ENCODE measurements at regions not wholly inside any gene's neighbourhood (a gene's known extent, or its start where the extent isn't known, plus 50 kb on each side); places are given as distances from the start of the nearest gene placed in this dataset.

GRCh38 chr5:60529001-60529400 lies 171.0 kb downstream of the DEPDC1B start:
- no peaks in the 10 kb centered on the region for H3K27me3 ChIP-seq (replicated peaks in 1 of 7)
- H3K9me3 ChIP-seq = peaks cover 0 to 4% (median 0%) of the 10 kb centered on the region in 8 donors
- WGBS, 5 donors = 50 to 59% (median 55%) methylated on average over 2 of the region's 2 CpGs
- intact Hi-C loops (cut with DNase I; ENCODE audit: low total_unique reads) = no loop called here
- no peak overlapping the region for H3K4me3 ChIP-seq
- no peaks in the 10 kb centered on the region for H3K4me1 ChIP-seq
- TF ChIP-seq, protein P1, sequence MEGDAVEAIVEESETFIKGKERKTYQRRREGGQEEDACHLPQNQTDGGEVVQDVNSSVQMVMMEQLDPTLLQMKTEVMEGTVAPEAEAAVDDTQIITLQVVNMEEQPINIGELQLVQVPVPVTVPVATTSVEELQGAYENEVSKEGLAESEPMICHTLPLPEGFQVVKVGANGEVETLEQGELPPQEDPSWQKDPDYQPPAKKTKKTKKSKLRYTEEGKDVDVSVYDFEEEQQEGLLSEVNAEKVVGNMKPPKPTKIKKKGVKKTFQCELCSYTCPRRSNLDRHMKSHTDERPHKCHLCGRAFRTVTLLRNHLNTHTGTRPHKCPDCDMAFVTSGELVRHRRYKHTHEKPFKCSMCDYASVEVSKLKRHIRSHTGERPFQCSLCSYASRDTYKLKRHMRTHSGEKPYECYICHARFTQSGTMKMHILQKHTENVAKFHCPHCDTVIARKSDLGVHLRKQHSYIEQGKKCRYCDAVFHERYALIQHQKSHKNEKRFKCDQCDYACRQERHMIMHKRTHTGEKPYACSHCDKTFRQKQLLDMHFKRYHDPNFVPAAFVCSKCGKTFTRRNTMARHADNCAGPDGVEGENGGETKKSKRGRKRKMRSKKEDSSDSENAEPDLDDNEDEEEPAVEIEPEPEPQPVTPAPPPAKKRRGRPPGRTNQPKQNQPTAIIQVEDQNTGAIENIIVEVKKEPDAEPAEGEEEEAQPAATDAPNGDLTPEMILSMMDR (IDR thresholded peaks at IDR 0.05 in 8 of 11, conservative IDR thresholded peaks at IDR 0.05 in 3 of 11) = no peak
- TF ChIP-seq POLR2AphosphoS5 (IDR thresholded peaks at IDR 0.05) (no peak), POLR2A (IDR thresholded peaks at IDR 0.05) (no peak)
- no peaks in the 10 kb centered on the region for H3K36me3 ChIP-seq
- DNase-seq = no peak
- H3K27ac ChIP-seq = no peak overlapping the region

GRCh38 chr5:60527072-60527471 lies 172.9 kb downstream of the DEPDC1B start:
- DNase-seq = no peak
- H3K36me3 ChIP-seq = no peaks in the 10 kb centered on the region
- H3K27ac ChIP-seq = no peak overlapping the region
- 66 to 94% (median 78%) methylated on average over 5 of the region's 5 CpGs for WGBS, 5 donors
- intact Hi-C loops (cut with DNase I; ENCODE audit: low total_unique reads) = no loop called here
- H3K4me1 ChIP-seq = peaks cover 0 to 12% (median 2%) of the 10 kb centered on the region in 6 donors
- TF ChIP-seq, protein P1 (IDR thresholded peaks at IDR 0.05 in 8 of 11, conservative IDR thresholded peaks at IDR 0.05 in 3 of 11) = no peak
- TF ChIP-seq POLR2AphosphoS5 (IDR thresholded peaks at IDR 0.05) = no peak
- no peak for TF ChIP-seq POLR2A (IDR thresholded peaks at IDR 0.05)
- H3K4me3 ChIP-seq = no peak overlapping the region
- H3K27me3 ChIP-seq (replicated peaks in 1 of 7) = no peaks in the 10 kb centered on the region
- H3K9me3 ChIP-seq = peaks cover 0 to 4% (median 0%) of the 10 kb centered on the region in 8 donors

DNA sequence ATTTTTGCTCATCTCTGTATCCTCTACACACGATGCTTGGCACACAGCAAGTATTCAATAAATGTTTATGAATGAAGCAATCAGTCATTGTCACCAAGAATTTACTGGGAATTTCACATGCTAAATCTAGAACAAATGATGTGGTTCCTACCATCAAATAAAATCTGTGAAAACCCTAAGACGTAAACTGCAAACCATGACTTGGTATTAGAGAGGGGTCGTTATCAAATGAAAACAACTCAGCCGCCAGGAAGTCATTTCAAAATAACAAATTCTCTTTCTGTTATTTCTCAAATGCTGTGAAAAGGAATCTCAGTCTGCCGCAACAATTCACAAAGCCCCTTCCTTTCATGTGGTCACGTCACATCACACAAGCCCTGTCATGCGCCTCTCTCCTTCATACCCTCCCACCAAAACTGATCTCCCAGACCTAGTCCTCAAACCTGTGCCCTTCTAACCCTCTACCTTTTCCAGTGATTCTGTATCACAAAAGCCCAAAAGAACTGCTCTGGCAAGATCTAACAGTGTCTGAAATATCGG lies 173.6 kb downstream of the DEPDC1B start:
- peaks cover 0 to 19% (median 7%) of the 10 kb centered on the region in 6 donors for H3K4me1 ChIP-seq
- 56 to 70% (median 68%) methylated on average over 8 of the region's 8 CpGs for WGBS, 5 donors

DNA sequence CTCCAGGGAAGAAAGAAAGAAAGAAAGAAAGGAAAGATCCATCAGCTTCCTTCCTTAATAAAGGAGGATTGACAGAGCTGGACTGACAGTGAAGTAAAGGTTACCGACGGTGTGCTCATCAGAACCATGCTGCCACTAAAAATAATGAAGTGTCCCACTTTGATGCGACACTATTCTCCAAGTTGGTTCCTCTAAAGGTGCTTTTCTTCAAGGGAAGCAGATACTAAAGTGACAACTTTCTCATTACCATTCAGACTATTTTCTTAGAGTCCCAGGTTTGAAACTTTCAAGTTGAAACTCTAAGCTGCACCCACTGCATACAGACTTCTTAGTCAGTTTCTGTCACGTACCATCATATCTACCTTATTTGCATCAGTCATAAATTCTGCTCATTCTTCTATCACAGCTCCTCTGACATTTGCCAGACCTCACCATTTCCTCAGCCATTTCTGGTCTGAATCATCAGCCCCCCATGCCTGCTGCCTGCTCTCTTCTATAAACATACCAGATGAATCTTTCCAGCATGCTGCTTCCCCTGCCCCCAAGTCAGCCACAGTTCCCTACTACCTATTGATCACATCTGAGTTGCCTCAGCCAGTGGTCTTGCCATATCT lies 177.6 kb downstream of the DEPDC1B start:
- DNase-seq = no peak
- TF ChIP-seq, protein P1 (IDR thresholded peaks at IDR 0.05 in 8 of 11, conservative IDR thresholded peaks at IDR 0.05 in 3 of 11) = no peak
- TF ChIP-seq POLR2AphosphoS5 (IDR thresholded peaks at IDR 0.05) = no peak
- no peaks in the 10 kb centered on the region for H3K36me3 ChIP-seq
- no peaks in the 10 kb centered on the region for H3K9me3 ChIP-seq
- peak overlapping the region in 4 of 8 donors; percentile 11 to 42 (median 21) for H3K4me3 ChIP-seq
- intact Hi-C loops (cut with DNase I; ENCODE audit: low total_unique reads) = no loop called here
- peak overlapping the region in 6 of 8 donors; percentile 9 to 65 (median 60) for H3K27ac ChIP-seq
- peaks cover 3 to 35% (median 19%) of the 10 kb centered on the region in 6 donors for H3K4me1 ChIP-seq
- 22 to 38% (median 32%) methylated on average over 4 of the region's 4 CpGs for WGBS, 5 donors
- no peaks in the 10 kb centered on the region for H3K27me3 ChIP-seq (replicated peaks in 1 of 7)

More for the DNA sequence above, 173.6 kb downstream of the DEPDC1B start:
- H3K27me3 ChIP-seq (replicated peaks in 1 of 7) = no peaks in the 10 kb centered on the region
- H3K36me3 ChIP-seq = no peaks in the 10 kb centered on the region
- DNase-seq = no peak
- intact Hi-C loops (cut with DNase I; ENCODE audit: low total_unique reads) = no loop called here
- TF ChIP-seq POLR2A (IDR thresholded peaks at IDR 0.05) (no peak), POLR2AphosphoS5 (IDR thresholded peaks at IDR 0.05) (no peak)
- TF ChIP-seq, protein P1 (IDR thresholded peaks at IDR 0.05 in 8 of 11, conservative IDR thresholded peaks at IDR 0.05 in 3 of 11) = no peak
- H3K9me3 ChIP-seq = peaks cover 0 to 4% (median 0%) of the 10 kb centered on the region in 8 donors
- no peak overlapping the region for H3K4me3 ChIP-seq
- H3K27ac ChIP-seq = no peak overlapping the region

Measured in spleen (tissue), 11 donors.